ENCODE measurements at regions not wholly inside any gene's neighbourhood (a gene's known extent, or its start where the extent isn't known, plus 50 kb on each side); places are given as distances from the start of the nearest gene placed in this dataset.
"Not testable (repeated sequence)": the region's sequence is repeated elsewhere in the genome, so short reads cannot be mapped to it uniquely, and the experiment has no call there.

DNA sequence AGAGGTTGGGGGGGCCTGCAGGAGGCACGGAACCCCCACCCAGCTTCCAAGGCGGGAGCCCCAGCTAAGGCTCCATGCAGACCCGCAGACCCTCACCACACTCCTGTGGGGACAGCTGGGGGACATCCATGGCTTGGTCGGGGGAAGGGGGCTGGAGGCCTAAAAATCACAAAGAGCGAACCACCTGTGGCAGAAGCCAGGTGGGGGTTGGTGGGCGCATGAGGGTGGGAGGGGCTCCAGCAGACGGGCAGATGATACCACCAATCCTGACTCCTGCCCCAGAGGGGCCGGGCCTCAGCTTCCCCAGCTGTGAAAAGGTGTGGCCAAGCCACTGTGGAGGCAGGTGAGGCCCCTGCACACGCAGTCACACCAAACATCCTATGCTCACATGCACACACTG lies 111.6 kb downstream of the FAM53A start:
- no peak for DNase-seq

DNA sequence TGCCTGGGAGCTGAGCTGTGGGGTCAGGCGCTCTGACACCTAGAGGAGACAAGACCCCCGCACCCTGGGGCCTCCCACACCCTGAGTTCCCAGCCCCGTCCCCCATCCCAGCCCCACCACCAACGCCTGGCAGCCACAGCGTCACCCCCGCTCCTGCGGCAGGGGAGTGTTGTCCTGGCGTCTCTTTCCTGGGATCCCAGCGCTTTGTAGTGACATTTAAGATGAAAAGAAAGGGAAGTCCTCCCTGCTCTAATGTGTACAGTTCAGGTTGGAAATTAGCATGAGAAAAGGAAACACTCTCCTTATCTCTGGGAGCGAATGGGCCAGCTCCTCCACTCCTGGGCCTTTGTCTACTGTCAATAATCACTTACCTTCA lies 112.1 kb downstream of the FAM53A start:
- DNase-seq = no peak

DNA sequence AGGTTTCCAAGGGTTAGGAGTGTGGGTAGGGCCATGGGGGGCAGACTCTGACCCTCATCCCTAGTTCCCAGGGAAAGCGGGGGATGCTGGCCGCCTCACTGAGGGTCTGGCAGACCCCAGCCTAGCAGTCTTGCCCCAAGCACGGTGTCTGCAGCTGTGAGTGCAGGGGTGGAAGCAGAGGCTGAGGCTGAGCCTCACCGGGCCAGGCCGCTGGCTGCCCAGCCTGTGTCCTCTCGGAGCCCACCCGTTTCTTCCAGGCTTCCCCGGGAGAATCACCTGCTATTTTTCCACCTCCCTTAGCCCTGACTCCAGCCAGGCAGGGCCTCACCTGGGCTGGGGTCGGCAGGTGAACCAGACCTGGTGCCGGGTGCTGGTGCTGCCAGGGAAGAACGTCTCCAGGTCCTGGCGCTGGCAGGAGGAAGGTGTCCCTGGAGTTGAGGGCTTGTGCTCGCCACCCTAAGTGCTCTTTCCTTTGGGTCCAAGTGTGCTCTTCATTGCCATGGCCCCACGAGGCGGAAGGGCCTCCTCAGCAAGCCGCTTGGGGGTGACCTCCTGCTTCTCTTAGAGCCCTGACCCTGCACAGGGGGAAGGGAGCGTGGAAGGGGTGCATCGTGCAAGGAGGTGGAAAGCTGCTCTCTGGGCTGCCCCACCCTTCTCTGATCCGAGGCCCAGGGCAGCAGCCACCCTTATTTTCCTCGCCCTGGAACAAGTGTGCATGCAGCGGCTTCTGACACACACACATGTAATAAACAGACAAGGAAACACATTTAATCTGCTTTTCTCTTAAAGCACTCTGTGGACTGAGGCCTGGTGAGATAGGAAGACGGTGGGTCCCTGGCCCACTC lies 112.7 kb downstream of the FAM53A start:
- DNase-seq = no peak

DNA sequence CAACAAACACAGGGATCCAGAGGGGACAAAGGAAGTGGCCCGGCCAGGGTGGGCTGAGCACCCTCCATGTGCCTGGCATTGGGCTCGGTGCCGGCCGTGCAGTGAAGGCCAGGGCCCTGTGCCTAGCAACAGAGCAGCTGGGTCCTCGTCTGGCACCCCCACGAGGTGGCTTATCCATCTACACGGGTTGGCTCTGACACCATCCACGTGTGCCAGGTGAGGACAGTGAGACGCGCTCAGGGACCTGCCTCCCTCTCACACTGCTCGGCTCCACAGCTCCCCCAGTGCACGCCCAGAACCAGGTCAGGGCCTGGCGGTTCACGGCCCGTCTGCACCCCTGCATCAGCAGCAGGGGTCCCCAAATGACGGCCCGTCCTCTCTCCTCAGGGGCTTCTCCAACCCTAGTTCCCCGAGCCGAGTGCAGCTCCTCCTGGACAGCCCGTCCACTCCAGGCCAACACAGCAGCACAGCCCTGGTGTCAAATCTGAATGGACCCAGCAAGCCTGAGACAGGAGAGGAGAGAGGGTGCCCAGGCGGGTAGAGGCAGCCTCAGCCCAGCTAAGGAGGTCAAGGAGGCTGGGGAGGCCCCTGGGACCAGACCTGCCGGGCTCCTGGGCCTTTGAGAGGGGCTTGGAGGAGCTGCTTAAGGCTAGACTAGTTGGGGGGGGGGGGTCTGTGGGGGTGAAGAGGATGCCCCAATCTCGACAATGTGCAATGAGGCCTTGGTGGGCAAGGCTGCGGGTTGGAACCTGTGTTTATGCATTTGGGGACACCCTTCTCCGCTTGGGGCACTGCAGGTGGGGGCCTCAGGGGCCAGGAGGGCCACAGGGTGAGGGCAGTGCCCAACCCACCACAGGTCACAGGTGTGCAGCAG lies 113.6 kb downstream of the FAM53A start:
- no peak for DNase-seq

DNA sequence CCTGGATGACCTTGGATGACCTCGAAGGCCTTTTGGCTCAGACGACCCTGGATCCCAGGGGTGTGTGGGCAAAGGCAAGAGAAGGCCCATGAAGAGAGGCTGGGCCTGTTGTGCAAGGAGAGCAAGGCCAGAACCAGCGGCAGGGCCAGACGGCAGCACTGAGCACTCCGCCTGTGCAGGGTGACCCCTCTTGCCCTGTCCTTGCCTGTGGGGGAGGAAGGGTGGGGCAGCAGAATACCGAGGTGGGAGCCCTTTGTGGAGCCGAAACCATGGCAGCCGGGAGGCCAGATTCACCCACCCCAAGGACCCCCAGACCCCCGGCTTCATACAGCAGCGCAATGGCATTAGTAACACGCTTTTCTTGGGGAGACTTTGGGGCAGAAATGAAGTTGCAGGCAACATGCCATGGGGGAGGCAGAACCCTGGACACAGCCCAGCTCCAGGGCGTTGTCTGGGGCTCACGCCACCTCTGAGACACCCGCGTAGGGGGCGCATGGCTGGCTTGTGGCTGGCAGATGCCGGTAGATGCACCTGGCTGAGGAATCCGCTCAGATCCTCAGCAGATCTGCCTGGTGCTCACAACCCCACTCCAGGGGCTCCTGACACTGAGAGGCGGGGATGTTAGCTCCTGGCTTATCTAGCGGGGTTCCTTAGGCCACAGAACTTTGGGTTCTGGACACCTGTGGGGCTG lies 114.5 kb downstream of the FAM53A start:
- DNase-seq = no peak

DNA sequence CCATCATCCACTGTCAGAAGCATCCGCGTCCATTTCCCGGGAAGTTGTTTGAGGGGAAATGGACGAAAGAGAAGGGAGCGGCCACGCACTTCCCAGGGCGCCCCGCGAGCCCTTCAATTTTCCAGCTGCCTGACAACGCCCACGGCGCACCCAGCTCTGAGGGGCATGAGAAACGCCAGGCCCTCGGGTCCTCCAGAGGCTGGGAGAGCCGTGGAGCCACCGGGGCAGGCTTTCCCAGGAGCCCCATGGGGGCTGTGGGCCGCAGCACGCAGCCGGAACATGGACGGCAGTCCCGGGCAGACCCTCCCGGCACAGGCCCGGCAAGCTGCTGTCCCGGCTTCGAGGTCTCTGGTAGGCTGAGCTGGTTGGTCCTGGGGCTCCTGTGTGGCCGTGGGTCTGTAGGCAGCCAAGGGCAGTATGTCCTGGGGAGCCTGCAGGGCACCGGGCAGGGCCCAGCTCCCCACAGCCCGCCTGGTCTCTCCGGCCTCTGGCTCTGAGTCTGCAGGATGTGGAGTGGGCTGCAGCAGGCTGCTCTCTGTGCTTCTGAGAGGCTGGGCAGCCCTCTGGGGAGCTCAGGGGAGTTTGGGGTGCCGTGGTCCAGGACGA lies 115.2 kb downstream of the FAM53A start:
- no peak for DNase-seq

DNA sequence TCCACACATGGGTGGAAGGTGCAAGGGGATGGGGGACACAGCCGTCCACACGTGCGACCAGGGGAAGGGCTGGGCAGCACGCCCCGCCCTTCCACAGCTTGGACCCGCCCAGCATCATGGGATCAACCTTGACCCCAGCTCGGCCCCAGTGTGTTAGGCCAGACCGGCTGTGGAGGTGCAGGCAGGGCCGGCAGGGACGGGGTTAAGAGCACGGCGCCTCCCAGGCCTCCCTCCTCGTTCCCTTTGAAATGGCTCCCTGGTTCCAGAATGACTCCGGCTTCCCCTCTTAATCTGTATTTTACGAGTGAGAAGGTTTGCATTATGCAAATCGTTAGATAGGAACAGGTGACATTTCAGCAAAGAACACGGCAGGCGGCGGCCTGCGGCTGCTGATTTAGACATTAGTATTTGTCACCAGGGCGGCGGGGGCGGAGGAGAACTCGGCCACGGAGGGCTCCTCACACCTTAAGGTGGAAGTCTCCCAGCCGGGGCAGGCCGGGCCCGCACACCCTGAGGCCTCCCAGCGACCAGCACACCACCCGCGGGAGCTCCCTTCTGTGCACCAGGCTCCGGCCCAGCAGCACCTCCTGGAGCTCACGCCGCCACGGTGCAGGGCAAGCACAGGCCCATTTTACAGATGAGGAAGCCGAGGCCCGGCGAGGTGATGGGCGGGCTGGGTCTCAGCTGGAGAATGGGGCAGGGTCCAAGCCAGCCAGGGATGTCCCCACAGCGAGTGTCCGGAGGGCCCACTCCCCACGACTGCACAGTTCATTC lies 116.1 kb downstream of the FAM53A start:
- DNase-seq = no peak

DNA sequence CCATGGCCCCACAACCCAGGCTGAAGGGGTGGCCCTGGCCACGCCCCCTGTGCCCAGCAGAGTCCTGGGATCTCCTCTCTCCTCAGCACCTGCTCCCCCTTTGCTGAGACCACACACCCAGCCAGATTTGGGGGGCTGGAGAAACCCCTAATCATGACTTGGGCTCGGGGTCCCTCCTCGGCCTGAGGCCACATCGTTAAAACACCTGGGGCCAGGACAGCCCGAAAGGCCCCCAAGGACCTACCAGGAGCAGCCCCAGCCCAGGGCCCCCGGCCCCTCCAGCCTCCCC lies 116.7 kb downstream of the FAM53A start:
- no peak for DNase-seq

DNA sequence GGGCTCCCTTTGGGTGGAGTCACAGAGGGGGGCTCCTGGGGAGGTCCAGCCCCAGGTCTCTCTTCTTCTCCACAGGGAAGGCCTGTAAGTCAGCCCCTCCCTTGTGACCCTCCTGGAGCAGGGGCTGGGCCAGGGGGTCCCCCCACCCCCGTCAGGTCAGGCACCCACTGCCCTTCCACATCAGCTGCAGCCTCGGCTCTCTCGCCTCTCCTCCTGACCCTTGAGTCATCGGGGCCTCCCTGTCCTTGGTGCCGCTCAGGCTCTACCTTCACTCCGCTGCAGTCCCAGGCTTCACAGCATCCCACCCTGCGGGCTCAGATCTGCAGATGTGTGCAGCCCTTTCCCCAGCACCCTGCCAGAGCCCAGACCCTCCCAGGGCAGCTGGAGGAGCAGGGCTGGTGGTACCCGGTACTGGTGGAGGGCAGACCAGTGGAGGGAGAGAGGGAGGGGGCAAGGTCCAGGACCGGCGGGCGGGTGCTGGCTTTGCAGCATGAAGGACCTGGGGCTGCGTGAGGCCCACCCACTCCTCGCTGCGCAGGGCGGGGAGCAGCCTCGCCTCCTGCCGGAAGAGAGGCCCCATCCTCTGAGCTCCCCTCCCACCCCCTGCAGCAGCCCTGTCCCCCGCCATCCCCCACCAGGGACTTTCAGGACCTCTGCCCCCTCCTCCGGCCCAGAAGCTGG lies 117.1 kb downstream of the FAM53A start:
- DNase-seq = no peak

DNA sequence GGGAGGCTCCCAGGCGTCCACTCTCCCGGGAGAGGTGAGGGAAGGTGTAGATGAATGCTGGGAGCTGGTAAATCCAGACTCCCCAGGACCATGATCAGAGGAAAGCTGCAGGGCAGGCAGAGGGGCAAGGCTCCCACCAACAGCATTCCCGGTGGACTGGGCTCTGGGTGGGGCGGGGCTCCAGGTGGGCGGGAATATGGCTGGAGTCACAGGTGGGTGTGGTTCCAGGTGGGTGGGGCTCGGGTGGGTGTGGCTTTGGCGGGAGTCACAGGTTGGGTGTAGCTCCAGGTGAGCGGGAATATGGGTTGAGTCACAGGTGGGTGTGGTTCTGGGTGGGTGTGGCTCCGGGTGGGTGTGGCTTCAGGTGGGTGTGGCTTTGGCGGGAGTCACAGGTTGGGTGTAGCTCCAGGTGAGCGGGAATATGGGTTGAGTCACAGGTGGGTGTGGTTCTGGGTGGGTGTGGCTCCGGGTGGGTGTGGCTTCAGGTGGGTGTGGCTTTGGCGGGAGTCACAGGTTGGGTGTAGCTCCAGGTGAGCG lies 117.7 kb downstream of the FAM53A start:
- not testable (repeated sequence) for DNase-seq

DNA sequence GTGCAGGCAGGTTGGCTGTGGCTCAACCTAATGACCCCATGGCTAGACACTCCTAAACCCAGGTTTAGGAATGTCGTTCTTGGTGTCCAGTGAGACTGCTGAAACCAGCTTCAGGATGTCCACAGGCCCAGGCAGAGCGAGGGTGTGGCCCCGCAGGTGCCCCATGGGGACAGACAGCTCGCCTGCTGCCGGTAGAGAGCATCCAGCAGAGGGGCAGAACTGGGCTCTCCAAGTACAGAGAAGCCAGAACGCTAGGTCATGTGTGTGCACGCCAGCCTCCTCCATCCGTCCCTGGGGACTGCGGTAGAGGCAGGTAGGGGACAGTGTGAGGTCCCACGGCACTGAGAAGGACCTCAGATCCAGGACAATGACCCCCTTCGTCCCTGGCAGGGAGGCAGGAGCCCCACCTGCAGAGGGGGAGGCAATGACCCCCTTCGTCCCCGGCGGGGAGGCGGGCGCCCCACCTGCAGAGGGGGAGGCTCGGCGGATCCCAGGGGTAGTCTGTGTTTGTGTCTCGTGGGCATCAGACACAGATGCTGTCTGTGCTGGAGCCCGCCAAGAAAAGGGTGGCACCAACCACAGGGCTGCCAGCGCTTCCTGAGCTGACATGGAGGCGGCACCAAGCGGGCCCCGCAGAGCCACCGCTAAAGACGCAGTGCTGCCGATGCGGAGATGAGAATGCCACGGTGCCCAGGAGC lies 118.4 kb downstream of the FAM53A start:
- no peak for DNase-seq

DNA sequence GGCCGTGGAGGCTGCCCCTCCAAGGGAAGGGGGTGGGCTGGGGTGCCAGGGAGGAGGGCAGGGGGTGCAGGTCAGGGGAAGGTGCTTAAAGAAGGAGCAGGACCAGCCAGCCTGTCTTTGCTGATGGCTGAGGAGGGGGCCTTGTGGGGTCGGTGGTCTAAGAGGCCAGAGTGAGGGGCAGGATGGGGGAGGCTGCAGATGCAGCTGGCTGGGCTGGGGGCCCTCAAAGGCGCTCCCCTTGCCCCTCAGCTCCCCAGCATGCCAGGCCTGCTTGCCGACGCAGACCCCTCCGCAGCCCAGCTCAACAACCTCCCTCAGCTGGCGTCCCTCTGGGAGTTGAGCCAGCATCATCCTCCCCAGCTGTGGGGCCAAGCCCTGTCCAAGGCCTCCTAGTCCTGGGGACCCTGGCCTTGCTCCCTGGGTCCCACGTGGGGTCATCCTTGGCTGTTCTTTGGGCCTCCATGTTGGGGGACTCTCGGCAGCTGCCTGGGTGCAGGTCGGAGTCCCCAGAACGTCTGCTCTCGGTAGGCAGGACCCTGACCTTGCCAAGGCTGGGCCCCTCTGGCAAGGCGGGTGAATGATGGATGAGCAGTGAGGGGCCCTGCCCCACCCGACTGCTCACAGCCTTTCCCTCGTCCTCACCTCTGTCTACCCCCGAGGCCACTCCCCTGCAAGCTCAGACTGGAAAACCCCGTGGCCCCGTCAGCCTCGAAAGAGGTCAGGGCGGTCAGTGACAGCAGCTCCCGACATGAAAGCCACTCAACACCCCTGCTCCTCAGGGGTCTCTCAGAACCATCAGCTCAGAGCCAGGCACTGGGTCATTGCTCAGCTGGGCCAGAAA lies 119.4 kb downstream of the FAM53A start:
- no peak for DNase-seq

DNA sequence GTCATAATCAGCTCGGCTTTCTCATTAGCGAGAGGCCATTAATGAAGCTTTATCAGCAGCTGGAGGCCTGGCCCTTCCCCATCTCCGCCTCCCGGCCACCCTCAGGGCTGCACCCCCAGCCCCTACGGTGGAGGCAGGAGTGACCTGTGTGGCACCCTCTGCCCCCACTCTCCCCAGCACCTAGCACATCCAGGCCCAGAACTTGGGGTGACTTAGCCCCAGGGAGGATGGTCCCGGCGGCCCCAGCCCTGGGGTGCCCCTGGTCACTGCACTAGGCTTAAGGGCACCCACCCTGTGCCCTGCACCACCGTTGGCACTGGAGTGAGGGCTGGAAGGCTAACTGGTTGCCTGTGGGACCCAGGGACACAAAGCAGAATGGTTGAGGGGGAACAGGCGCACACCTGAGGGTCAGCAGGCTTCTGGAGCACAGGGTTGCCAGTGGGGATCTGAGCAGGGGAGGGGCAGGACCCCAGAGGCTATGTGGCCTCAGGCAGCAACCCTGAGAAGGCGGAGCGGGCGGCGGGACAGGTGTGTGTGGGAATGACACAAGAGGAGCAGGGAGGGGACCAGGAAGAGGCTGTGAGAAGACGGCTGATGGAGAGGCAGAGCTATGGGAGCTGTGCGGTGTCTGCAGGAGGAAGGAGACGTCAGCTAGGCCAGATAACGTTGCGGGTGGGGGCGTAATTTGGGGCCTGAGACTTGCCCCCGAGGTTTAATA lies 120.2 kb downstream of the FAM53A start:
- no peak for DNase-seq

DNA sequence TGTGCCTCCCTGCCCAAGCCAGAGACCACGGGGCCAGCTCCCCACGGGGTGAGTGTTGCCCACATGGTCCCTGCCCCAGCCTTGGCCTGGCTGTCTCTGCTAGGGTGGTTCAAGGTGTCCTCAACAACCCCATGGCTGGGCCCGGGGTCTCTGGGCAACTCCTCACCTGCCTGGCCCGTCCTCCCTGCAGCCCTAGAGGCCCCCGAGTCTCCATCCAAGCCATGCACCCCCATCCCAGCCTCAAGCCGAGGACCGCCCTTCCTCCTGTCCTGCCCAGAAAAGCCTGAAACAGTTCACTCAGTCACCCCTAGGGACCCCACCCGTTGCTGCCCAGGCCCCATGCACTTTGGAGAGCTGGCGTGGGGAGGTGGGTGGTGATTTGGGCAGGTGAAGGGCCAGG lies 120.9 kb downstream of the FAM53A start:
- DNase-seq = no peak

DNA sequence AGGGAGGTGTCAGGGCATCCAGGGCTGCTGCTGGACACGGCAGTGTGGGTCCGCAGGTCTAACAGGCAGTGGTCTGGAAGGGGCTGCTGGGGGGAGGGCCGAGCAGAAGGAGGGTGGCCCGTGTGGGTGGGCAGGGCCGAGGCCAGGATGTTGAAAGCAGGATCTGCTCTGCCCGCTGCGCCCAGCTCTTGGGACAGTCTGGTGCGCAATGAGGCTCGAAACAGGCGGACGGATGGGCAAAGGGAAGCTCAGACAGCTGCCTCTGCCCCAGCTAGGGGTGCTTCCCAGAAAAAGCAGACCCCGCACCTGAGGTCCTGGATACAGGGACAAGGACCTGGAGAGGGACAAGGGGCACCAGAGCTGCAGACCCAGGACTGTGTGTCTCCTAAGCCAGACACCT lies 121.3 kb downstream of the FAM53A start:
- DNase-seq = no peak

DNA sequence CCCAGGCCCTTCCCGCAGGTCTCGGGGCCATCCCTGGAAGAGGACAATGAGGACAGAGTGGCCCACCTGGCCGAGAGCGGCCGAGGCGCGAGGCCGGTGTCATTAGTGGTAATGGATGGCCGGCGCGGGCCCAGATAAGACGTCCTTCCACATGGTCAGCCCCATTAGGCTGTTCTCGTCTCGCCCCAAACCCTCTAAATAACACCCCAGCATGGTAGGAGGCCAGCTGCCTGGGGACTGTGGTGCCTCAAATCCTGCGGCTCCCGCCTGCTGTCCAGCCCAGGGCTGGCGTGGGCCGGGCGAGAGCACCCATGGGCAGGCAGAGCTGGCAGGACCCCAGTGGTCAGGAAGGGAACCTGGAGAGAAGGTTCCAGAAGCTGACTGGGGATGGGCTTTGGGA lies 121.7 kb downstream of the FAM53A start:
- DNase-seq = no peak

DNA sequence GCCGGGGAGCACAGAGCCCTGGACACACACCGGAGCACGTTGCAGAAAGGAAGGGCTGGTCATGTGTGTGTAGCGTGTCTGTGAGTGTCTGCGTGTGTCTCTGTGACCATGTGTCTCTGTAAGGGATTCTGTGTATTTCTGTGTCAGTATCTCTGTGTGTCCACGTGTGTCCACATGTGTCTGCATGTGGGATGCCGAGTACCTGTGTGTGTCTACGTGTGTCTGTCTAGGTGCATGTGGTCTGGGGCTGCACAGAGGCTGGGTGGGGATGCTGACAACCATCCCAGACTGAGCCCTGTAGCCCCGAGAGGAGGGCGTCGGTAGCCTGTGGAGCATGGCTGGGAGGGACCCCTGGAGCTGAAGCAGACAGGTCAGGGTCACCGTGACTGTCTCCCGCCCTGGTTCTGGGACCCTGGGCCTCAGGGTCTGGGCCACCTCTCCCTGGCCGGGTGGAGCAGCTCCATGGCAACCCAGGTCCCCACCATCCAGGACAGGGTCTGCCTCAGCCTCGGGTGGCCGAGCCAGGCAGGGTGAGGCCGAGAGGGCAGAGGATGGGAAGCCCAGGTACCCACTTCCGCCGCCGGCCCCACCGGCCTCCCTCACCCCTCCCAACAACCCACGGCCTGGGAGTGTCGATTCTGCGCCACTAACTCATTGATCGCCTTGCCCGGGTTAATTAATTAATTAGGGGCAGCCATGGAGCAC lies 122.7 kb downstream of the FAM53A start:
- no peak for DNase-seq

DNA sequence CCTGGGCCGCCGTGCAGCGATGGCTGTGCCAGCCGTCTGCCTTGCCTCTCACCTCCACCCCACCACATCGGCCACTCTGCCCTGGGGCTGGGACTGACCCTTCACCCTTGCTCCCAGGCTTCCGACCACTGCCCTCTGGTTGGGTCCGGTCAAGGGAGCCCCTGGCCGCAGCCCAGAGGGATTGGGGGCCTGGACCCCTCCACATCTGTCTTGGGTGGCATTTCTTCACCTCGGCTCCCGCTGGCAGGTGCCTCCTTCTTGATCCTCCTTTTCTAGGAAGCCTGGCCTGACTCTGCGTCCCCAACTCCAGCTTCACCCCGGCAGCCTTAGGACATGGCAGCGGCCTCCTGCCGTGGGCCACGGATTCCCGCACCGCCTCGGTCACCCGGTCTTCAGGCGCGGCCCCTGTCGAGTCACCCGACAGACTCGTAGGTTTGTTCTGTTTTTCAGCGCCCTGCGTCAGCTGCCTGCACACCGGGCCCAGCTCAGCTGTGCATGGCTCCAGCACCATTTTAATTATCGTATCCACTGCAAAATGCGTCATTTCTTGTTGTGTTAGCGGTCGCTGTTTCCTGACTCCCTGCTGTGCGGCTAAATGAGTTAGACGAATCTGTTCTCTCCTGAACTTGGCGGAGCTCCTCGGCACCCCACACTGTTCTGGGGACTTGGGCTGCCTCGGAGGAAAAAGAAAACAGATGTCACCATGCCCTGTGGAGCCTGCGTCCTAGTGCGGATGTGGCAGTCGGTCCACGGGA lies 124.0 kb downstream of the FAM53A start:
- no peak for DNase-seq
